WERI-Rb-1 (cell line): ENCODE measurements at regions not wholly inside any gene's neighbourhood (a gene's known extent, or its start where the extent isn't known, plus 50 kb on each side); places are given as distances from the start of the nearest gene placed in this dataset.

Experiments
- DNase-seq: peaks from one replicate; pipeline ENCODE4 v3.0.0-alpha.2; 2020
- H3K27ac ChIP-seq: fragments of 250-450 bp; sonication (Bioruptor Pico); 2 replicates; pipeline ENCODE4 v1.5.1; 2020; ENCODE audit warnings: mild to moderate bottlenecking, moderate library complexity
- H3K27me3 ChIP-seq: fragments of 250-450 bp; sonication (Bioruptor Pico); 2 replicates; pipeline ENCODE4 v1.5.1; 2021; ENCODE audit warnings: mild to moderate bottlenecking, low read depth, moderate library complexity; ENCODE audit not compliant: insufficient read depth, severe bottlenecking
- H3K36me3 ChIP-seq: fragments of 250-450 bp; sonication (Bioruptor Pico); 2 replicates; pipeline ENCODE4 v1.5.1; 2020; ENCODE audit warnings: mild to moderate bottlenecking, moderate library complexity
- H3K4me3 ChIP-seq: 2 replicates; pipeline ENCODE4 v1.5.1; 2011; ENCODE audit warnings: low read depth, mild to moderate bottlenecking, control low read depth, low read length
- H3K9me3 ChIP-seq: fragments of 250-450 bp; sonication (Bioruptor Pico); 2 replicates; pipeline ENCODE4 v1.5.1; 2021; ENCODE audit warnings: mild to moderate bottlenecking, moderate library complexity; ENCODE audit not compliant: severe bottlenecking
- TF ChIP-seq, protein P1 (sequence below): IDR thresholded peaks from 2 replicates; pipeline ENCODE4 v1.5.1; 2011; ENCODE audit warnings: low read depth, mild to moderate bottlenecking, control low read depth, inconsistent platforms, low read length

DNA sequence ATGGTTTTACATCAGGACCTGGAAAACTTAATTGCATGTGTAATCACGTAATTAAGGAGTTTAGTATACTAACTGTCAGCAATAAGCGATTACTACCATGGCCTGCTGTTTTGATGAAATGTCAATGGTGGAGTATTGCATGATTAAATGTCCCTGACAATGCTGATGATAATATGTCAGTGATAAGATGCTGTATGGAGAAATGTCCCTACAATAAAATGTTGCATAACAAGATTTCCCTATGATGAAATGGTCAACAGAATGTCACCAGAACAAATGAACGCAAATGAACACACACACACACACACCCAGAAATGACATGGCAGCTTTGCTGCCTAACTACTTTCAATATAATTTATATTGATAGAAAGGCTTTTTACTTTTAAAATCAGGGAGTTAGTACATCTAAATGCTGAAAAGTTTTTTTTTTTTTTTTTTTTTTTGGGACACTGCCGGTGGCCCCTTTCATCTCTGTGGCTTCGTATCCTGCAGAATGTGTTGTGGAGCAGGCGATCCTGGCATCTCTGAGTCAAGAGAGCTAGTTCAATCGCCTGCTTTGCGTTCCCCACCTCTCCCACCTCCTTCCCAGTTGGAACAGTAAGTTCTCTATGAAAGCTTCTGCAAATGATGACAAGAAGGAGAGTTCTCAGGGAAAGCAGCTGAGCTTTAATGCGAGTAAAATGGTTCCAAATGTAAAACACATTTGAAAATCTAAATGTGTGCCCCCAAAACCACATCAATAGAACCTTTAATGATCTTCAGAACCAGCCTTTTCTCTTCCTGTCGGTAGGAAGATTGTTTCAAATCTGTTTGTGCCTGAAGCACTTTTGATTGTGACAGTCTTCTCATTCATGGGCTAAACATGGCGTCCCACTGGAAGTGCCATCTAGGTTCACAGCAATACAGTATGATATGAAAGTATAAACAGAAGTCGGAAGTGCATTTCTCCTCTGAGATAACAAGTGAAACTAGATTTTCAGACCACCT lies 170.1 kb upstream of the GBE1 start:
- TF ChIP-seq, protein P1, sequence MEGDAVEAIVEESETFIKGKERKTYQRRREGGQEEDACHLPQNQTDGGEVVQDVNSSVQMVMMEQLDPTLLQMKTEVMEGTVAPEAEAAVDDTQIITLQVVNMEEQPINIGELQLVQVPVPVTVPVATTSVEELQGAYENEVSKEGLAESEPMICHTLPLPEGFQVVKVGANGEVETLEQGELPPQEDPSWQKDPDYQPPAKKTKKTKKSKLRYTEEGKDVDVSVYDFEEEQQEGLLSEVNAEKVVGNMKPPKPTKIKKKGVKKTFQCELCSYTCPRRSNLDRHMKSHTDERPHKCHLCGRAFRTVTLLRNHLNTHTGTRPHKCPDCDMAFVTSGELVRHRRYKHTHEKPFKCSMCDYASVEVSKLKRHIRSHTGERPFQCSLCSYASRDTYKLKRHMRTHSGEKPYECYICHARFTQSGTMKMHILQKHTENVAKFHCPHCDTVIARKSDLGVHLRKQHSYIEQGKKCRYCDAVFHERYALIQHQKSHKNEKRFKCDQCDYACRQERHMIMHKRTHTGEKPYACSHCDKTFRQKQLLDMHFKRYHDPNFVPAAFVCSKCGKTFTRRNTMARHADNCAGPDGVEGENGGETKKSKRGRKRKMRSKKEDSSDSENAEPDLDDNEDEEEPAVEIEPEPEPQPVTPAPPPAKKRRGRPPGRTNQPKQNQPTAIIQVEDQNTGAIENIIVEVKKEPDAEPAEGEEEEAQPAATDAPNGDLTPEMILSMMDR: no peak
- Histone ChIP-seq H3K27me3 (no peaks in the 10 kb centered on the region), H3K9me3 (no peaks in the 10 kb centered on the region), H3K27ac (no peak overlapping the region), H3K36me3 (no peaks in the 10 kb centered on the region), H3K4me3 (no peak overlapping the region)
- no peak for DNase-seq

DNA sequence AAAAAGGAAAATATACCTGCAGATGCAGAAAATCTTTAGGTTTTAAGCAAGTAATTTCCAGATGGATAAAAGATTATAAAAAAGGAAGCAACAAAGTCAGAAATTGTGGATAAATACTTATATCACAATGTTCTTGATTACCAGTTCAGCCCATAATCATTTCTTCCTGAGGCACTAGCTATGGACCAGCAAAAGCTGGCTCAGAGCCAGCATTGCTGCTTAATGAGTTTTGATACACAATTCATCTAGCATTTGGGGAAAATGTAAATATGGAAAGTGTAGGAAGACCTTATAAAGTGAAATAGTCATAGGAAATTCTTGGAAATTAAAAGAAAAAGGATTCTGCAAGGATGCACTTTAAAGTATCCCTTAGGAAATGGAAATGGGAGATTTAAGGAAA lies 168.3 kb upstream of the GBE1 start:
- Histone ChIP-seq H3K4me3 (no peak overlapping the region), H3K27me3 (no peaks in the 10 kb centered on the region), H3K36me3 (no peaks in the 10 kb centered on the region), H3K27ac (no peak overlapping the region), H3K9me3 (no peaks in the 10 kb centered on the region)
- TF ChIP-seq, protein P1: no peak
- no peak for DNase-seq

DNA sequence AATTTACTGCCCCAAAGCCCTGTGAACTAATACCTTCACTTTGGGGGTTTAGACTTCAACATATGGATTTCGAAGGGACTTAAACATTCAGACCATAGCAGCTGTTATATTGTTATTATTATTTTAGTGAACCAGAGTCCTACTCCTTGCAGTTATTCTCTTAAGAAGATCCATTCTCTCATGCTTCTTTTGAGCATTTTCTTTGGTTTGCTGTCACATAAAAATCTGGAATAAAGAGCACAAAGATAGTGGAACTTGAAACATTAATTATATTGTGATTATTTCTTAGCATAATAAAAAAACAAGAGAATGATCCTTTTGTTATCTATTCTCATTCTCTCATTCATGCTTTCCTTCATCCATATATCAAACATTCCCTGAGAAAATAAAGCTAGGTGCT lies 166.4 kb upstream of the GBE1 start:
- H3K9me3 ChIP-seq: no peaks in the 10 kb centered on the region
- no peak overlapping the region for H3K27ac ChIP-seq
- DNase-seq: no peak
- H3K36me3 ChIP-seq: no peaks in the 10 kb centered on the region
- no peaks in the 10 kb centered on the region for H3K27me3 ChIP-seq
- TF ChIP-seq, protein P1: no peak
- no peak overlapping the region for H3K4me3 ChIP-seq

DNA sequence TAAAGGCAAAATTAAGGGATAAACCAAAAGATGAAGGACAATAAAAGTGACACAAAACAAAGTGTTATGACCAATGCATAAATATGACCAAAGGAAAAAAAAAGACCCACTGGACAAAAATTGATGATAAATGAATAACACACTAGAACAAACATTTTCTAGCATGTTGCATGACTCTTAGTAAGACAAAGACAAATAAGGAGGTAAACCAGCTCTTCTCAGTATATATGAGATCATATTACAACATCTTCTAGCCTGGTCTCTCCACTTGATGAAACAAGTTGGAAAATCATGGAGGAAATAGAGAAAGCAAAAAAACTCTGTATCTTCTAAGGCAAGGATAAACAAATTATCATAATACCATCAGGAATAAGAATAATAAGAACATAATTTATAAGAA lies 163.9 kb upstream of the GBE1 start:
- no peaks in the 10 kb centered on the region for H3K9me3 ChIP-seq
- H3K27me3 ChIP-seq: no peaks in the 10 kb centered on the region
- DNase-seq: no peak
- no peaks in the 10 kb centered on the region for H3K36me3 ChIP-seq
- no peak overlapping the region for H3K27ac ChIP-seq
- TF ChIP-seq, protein P1: no peak
- H3K4me3 ChIP-seq: no peak overlapping the region

DNA sequence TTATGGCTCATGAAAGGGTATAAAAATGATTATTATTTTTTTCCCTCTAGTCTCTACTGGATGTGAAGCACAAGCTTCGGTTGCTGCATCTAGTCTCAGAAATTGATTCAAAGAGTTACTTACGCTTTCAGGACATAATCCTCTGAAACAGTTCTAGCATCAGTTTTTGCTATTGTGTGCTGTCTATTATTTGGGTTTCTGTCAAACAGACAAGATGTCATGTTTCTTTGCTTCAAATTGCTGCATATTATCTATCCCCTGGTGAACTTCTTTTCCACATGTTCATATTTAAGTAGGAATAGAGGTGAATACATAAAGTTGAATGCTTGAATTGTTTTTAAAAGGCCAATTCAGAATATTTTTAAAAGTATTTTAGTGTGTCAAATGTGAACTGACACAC lies 161.6 kb upstream of the GBE1 start:
- Histone ChIP-seq H3K4me3 (no peak overlapping the region), H3K27ac (no peak overlapping the region), H3K9me3 (no peaks in the 10 kb centered on the region), H3K27me3 (no peaks in the 10 kb centered on the region), H3K36me3 (no peaks in the 10 kb centered on the region)
- no peak for DNase-seq
- TF ChIP-seq, protein P1: no peak

DNA sequence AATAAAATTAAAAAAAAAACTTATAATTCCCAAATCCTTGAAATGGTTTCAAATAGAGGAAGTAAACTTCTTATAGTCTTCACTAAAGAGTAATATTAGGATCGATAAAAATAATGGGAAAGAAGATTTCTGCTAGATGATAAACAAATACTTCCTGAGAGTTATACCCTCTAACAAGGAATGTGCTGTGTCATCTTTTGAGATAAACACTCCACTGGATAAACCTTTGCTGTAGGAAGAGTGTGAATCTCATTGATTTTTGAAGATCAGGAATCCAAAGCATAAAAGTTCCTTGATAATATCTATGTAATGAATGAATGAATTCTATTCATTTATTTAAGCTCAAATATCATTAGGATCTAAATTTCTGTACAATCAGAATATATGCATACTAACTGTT lies 161.0 kb upstream of the GBE1 start:
- H3K9me3 ChIP-seq: no peaks in the 10 kb centered on the region
- H3K27me3 ChIP-seq: no peaks in the 10 kb centered on the region
- no peak overlapping the region for H3K27ac ChIP-seq
- TF ChIP-seq, protein P1: no peak
- no peak for DNase-seq
- H3K4me3 ChIP-seq: no peak overlapping the region
- no peaks in the 10 kb centered on the region for H3K36me3 ChIP-seq
